RWPE2 (cell line): ENCODE measurements at regions not wholly inside any gene's neighbourhood (a gene's known extent, or its start where the extent isn't known, plus 50 kb on each side); places are given as distances from the start of the nearest gene placed in this dataset.

Experiments
- ATAC-seq: fragments of 200-7000 bp; cut with Tn5 transposase; 3 replicates; pipeline ENCODE4 v1.9.1; 2021; ENCODE audit warnings: low read depth
- DNase-seq: peaks from one replicate; pipeline ENCODE4 v3.0.0-alpha.2; 2020; ENCODE audit warnings: low spot score
- H3K27ac ChIP-seq: fragments of 450-650 bp; 2 replicates; pipeline ENCODE4 v1.5.1; 2017; ENCODE audit warnings: mild to moderate bottlenecking; ENCODE audit not compliant: poor library complexity, severe bottlenecking
- H3K27me3 ChIP-seq: fragments of 250-450 bp; sonication (Bioruptor Pico); 2 replicates; pipeline ENCODE4 v1.5.1; 2021; ENCODE audit warnings: mild to moderate bottlenecking, moderate library complexity; ENCODE audit not compliant: insufficient read depth, poor library complexity, severe bottlenecking
- H3K36me3 ChIP-seq: fragments of 250-450 bp; sonication (Bioruptor Pico); 2 replicates; pipeline ENCODE4 v1.5.1; 2020; ENCODE audit warnings: low read depth, mild to moderate bottlenecking, moderate library complexity
- H3K4me1 ChIP-seq: fragments of 250-450 bp; sonication (Bioruptor Pico); 2 replicates; pipeline ENCODE4 v1.5.1; 2021; ENCODE audit warnings: mild to moderate bottlenecking, moderate library complexity; ENCODE audit not compliant: insufficient read depth, poor library complexity, severe bottlenecking
- H3K4me3 ChIP-seq: fragments of 250-450 bp; sonication (Bioruptor Pico); 2 replicates; pipeline ENCODE4 v1.5.1; 2021; ENCODE audit warnings: mild to moderate bottlenecking, moderate library complexity; ENCODE audit not compliant: severe bottlenecking
- H3K9me3 ChIP-seq: fragments of 250-450 bp; sonication (Bioruptor Pico); 2 replicates; pipeline ENCODE4 v1.5.1; 2021; ENCODE audit warnings: mild to moderate bottlenecking, moderate library complexity; ENCODE audit not compliant: severe bottlenecking
- TF ChIP-seq, protein P1 (sequence below): fragments of 450-650 bp; IDR thresholded peaks from one replicate; pipeline ENCODE4 v1.5.1; 2017; ENCODE audit warnings: mild to moderate bottlenecking, moderate library complexity; ENCODE audit not compliant: poor library complexity, severe bottlenecking

DNA sequence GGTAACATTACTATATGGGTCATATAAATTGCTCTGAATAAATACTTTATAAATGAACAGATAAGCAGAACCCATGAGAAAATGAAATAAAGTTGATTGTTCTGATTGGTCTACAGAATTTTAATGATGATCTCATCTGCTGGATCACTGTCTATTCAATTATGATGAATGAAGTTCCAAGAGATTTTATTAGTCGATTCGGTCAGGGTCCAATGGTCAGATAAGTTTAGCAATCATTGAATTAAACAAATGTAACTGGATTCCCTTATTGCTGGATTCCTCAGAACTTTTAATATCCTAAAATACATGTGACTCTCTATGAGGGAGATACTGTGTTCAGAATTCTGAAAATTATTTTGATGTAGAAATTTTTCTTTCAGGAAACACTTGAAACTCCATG, 715.2 kb downstream of the EPM2A start:
- H3K4me3 ChIP-seq, result no peak overlapping the region
- no peak for DNase-seq
- no peaks in the 10 kb centered on the region for H3K27me3 ChIP-seq
- no peaks in the 10 kb centered on the region for H3K36me3 ChIP-seq
- H3K4me1 ChIP-seq, result peaks cover 9% of the 10 kb centered on the region
- no peaks in the 10 kb centered on the region for H3K9me3 ChIP-seq
- TF ChIP-seq, protein P1, sequence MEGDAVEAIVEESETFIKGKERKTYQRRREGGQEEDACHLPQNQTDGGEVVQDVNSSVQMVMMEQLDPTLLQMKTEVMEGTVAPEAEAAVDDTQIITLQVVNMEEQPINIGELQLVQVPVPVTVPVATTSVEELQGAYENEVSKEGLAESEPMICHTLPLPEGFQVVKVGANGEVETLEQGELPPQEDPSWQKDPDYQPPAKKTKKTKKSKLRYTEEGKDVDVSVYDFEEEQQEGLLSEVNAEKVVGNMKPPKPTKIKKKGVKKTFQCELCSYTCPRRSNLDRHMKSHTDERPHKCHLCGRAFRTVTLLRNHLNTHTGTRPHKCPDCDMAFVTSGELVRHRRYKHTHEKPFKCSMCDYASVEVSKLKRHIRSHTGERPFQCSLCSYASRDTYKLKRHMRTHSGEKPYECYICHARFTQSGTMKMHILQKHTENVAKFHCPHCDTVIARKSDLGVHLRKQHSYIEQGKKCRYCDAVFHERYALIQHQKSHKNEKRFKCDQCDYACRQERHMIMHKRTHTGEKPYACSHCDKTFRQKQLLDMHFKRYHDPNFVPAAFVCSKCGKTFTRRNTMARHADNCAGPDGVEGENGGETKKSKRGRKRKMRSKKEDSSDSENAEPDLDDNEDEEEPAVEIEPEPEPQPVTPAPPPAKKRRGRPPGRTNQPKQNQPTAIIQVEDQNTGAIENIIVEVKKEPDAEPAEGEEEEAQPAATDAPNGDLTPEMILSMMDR, result no peak
- H3K27ac ChIP-seq, result no peak overlapping the region
- ATAC-seq, result no peak

DNA sequence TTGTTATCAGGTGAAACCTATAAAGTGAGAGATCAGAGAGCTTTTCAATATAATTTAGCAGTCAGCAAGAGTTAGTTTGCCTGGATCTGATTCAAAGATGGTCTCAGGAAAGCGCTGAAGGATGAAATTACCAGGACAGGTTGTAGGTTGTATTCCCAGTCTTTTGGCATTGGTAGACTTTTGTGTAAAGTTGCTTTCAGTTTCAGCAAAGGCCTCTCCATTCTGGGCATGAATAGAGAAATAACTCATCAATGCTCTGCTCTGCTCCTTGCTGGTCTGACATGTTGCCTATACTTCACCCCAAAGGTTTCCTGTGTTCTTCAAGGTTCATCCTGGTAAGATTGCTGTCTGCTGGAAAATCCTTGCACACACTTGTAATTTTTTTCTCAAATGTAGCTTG, 714.8 kb downstream of the EPM2A start:
- H3K27me3 ChIP-seq, result no peaks in the 10 kb centered on the region
- no peak overlapping the region for H3K4me3 ChIP-seq
- no peak overlapping the region for H3K27ac ChIP-seq
- ATAC-seq (no peak), DNase-seq (no peak)
- H3K4me1 ChIP-seq, result peaks cover 6% of the 10 kb centered on the region
- H3K9me3 ChIP-seq, result no peaks in the 10 kb centered on the region
- H3K36me3 ChIP-seq, result no peaks in the 10 kb centered on the region
- TF ChIP-seq, protein P1, result no peak

DNA sequence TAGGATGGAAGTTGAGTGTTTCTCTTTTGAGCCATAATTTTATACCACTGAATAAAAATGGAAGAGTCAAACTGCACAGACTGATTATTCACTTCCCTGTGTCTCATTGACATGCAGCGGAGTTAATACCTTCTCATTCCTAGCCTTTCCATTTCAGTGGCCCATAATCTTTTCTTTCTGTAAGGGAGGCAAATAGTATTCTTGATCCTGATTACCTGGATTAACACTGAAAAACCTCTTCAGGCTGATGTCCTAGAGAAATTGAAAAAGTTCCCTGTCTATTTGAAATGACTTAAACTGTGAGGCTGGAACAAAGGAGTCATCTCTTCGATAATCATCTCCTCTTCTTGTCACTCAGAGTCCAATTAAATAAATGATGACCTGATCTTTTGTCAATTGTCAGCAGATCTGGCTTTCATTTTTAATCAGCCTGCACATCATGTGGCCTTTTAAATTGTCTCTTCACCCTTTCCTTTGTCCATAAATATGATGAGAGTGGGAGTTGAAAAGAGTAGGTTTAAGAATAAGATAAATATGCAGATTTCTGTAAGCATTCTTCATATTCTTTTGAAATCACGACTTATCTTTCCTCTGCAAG, 713.0 kb downstream of the EPM2A start:
- DNase-seq (no peak), ATAC-seq (no peak)
- TF ChIP-seq, protein P1, result no peak
- Histone ChIP-seq H3K4me1 (no peaks in the 10 kb centered on the region), H3K9me3 (no peaks in the 10 kb centered on the region), H3K4me3 (no peak overlapping the region), H3K36me3 (no peaks in the 10 kb centered on the region), H3K27ac (no peak overlapping the region), H3K27me3 (no peaks in the 10 kb centered on the region)

DNA sequence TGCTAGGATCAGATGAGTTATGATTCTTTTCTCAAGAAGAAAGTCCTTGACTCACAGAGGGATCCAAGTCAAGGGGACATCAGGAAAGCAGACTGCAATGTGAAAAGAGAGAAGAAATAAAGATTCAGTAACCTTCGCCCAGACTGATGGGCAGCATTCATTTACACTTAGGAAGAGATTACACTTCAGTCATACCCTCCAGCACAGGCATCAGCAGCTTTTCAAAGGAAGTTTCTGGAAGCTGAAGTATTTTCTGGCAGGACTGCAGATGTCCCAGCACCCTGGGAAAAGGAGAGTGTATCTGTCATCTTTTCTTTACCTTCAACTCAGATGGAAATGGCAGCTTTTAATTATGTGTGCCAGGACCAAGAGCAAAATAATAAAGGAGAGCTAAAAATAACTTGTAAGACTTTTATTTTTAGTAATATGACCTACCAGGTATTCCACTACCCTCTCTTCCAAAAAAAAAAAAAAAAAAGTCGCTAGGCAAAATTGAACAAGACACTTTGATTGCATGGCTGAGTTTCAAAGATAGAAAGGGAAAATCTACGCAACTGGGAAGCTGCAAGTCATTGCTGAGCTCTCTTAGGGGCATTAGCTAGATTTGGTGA, 712.1 kb downstream of the EPM2A start:
- TF ChIP-seq, protein P1, result no peak
- no peak for ATAC-seq
- Histone ChIP-seq H3K4me1 (no peaks in the 10 kb centered on the region), H3K4me3 (no peak overlapping the region), H3K36me3 (no peaks in the 10 kb centered on the region), H3K27ac (no peak overlapping the region), H3K9me3 (no peaks in the 10 kb centered on the region), H3K27me3 (no peaks in the 10 kb centered on the region)
- DNase-seq, result no peak

DNA sequence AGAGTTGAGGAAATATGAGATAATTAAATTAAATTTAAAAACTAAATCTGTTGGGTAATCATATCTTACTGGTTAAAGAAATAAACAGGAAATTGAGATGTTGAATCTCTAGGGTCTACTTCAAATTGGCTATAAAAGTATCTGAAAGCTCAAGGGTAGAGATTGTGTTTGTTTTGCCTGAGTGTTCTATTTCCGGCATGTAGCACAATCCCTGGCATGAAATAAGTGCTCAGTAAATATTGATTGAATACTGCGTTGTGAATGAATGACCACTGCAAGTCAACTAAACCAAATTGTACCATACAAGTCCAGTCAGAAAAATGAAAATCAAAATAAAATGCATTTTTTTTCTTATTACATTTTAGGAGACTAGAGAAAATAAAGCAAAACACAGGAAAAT, 709.8 kb downstream of the EPM2A start:
- H3K27me3 ChIP-seq, result no peaks in the 10 kb centered on the region
- no peaks in the 10 kb centered on the region for H3K36me3 ChIP-seq
- no peak overlapping the region for H3K27ac ChIP-seq
- H3K9me3 ChIP-seq, result no peaks in the 10 kb centered on the region
- H3K4me1 ChIP-seq, result no peaks in the 10 kb centered on the region
- TF ChIP-seq, protein P1, result no peak
- no peak for ATAC-seq
- H3K4me3 ChIP-seq, result no peak overlapping the region
- DNase-seq, result no peak
